ENCODE measurements at regions not wholly inside any gene's neighbourhood (a gene's known extent, or its start where the extent isn't known, plus 50 kb on each side); places are given as distances from the start of the nearest gene placed in this dataset.
A peak's percentile ranks its signal among the peaks of the same experiment; 100 is the strongest.
"Not testable (repeated sequence)": the region's sequence is repeated elsewhere in the genome, so short reads cannot be mapped to it uniquely, and the experiment has no call there.

DNA sequence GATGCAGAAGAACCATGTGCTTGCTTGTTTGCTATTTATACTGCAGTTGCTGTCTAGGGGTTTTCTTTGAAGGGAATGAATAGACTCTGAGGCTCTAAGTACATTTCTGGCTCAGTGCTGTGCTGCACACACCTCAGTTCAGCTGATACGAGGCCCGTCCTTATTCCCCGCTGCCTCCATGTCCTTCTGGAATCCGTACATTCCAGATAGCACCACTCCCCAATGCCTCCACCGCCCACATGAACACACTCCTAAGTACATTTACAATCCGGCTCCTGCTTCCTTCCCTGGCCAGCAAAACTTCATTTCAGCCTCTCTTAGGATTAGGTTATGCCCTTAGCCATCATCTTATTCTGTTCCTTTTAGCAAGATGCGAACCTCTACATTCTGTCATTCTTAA lies 57.1 kb downstream of the KCNC4 start:
- no peak overlapping the region for H3K27ac ChIP-seq
- H3K4me1 ChIP-seq: peaks cover 9% of the 10 kb centered on the region
- no peak for TF ChIP-seq CTCF (IDR thresholded peaks at IDR 0.05)
- H3K4me3 ChIP-seq: no peak overlapping the region
- ATAC-seq: peak; percentile 55
- H3K27me3 ChIP-seq: no peaks in the 10 kb centered on the region
- DNase-seq: no peak
- intact Hi-C loops (cut with DNase I): no loop called here
- H3K9me3 ChIP-seq: no peaks in the 10 kb centered on the region
- no peaks in the 10 kb centered on the region for H3K36me3 ChIP-seq

DNA sequence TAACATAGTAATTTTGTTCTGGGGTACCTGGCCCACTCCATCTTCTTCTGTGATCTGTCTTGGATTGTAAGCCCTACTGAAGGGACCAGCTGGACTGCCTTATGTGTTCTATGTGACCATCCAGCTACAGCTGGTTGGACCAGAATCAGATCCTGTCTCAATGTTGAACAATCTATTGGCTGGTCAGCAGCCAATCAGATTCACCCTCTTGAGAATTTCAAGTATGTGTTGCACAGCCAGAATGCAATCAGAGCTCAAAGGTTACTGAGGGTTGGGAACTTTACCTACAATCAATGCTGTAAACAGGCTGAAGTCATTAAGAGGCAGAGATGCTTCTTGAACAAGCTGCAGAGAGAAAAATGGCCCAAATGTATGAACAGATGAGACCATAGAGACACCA lies 61.9 kb downstream of the KCNC4 start:
- H3K4me1 ChIP-seq: no peaks in the 10 kb centered on the region
- no peak overlapping the region for H3K27ac ChIP-seq
- H3K27me3 ChIP-seq: no peaks in the 10 kb centered on the region
- H3K36me3 ChIP-seq: no peaks in the 10 kb centered on the region
- no peak for TF ChIP-seq CTCF (IDR thresholded peaks at IDR 0.05)
- no peaks in the 10 kb centered on the region for H3K9me3 ChIP-seq
- no peak overlapping the region for H3K4me3 ChIP-seq
- no peak for DNase-seq
- no peak for ATAC-seq
- intact Hi-C loops (cut with DNase I): no loop called here

- DNase-seq; intact Hi-C loops (cut with DNase I); H3K27ac ChIP-seq; H3K4me1 ChIP-seq; H3K27me3 ChIP-seq; H3K36me3 ChIP-seq; H3K9me3 ChIP-seq; ATAC-seq; H3K4me3 ChIP-seq: not testable (repeated sequence)
Measured at GRCh38 chr1:110273832-110274231, 63.7 kb downstream of the KCNC4 start.

- DNase-seq (no peak), ATAC-seq (no peak)
- TF ChIP-seq CTCF (IDR thresholded peaks at IDR 0.05): no peak
- H3K36me3 ChIP-seq: no peaks in the 10 kb centered on the region
- no peaks in the 10 kb centered on the region for H3K4me1 ChIP-seq
- H3K4me3 ChIP-seq: no peak overlapping the region
- no peaks in the 10 kb centered on the region for H3K9me3 ChIP-seq
- no peak overlapping the region for H3K27ac ChIP-seq
- intact Hi-C loops (cut with DNase I): no loop called here
- no peaks in the 10 kb centered on the region for H3K27me3 ChIP-seq
Measured at GRCh38 chr1:110280126-110280525, 59.1 kb upstream of the RBM15 start.

DNA sequence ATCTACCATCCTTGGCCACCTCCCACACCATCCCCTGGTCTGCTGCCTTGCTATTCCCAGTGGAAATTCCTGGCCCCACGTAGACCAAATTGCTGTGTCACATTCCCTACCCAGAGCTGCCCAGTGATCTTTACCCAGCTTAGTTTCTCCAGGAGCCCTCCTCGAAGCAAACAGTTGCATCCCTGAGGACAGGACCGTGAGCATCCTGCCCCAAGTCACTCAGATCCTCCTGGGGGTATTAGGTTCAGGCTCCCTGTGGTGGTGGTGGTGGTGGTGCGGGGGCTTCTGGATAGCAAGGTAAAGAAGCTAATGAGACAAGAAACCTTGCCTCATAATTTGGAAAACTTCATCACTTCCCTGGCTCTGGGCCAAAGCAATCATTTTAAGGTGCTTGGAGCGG lies 58.4 kb upstream of the RBM15 start:
- H3K4me3 ChIP-seq: no peak overlapping the region
- ATAC-seq (no peak), DNase-seq (no peak)
- no peaks in the 10 kb centered on the region for H3K9me3 ChIP-seq
- H3K27me3 ChIP-seq: no peaks in the 10 kb centered on the region
- no peak overlapping the region for H3K27ac ChIP-seq
- intact Hi-C loops (cut with DNase I): no loop called here
- TF ChIP-seq CTCF (IDR thresholded peaks at IDR 0.05): no peak
- no peaks in the 10 kb centered on the region for H3K4me1 ChIP-seq
- H3K36me3 ChIP-seq: no peaks in the 10 kb centered on the region

GRCh38 chr1:110281363-110282290 lies 57.5 kb upstream of the RBM15 start:
- DNase-seq: no peak
- Histone ChIP-seq H3K9me3 (no peaks in the 10 kb centered on the region), H3K36me3 (no peaks in the 10 kb centered on the region), H3K4me3 (no peak overlapping the region), H3K27me3 (no peaks in the 10 kb centered on the region), H3K27ac (no peak overlapping the region), H3K4me1 (no peaks in the 10 kb centered on the region)
- intact Hi-C loops (cut with DNase I): no loop called here
- no peak for TF ChIP-seq CTCF (IDR thresholded peaks at IDR 0.05)
- ATAC-seq: no peak

All from upper lobe of right lung (tissue), 1 donor.